HG02623 (cell line): ENCODE measurements at regions not wholly inside any gene's neighbourhood (a gene's known extent, or its start where the extent isn't known, plus 50 kb on each side); places are given as distances from the start of the nearest gene placed in this dataset.

ENCODE experiments used
- ATAC-seq: cut with Tn5 transposase; IDR thresholded peaks from one replicate; pipeline ENCODE4 v1.9.1; 2021; ENCODE audit warnings: moderate library complexity; ENCODE audit not compliant: unreplicated experiment

DNA sequence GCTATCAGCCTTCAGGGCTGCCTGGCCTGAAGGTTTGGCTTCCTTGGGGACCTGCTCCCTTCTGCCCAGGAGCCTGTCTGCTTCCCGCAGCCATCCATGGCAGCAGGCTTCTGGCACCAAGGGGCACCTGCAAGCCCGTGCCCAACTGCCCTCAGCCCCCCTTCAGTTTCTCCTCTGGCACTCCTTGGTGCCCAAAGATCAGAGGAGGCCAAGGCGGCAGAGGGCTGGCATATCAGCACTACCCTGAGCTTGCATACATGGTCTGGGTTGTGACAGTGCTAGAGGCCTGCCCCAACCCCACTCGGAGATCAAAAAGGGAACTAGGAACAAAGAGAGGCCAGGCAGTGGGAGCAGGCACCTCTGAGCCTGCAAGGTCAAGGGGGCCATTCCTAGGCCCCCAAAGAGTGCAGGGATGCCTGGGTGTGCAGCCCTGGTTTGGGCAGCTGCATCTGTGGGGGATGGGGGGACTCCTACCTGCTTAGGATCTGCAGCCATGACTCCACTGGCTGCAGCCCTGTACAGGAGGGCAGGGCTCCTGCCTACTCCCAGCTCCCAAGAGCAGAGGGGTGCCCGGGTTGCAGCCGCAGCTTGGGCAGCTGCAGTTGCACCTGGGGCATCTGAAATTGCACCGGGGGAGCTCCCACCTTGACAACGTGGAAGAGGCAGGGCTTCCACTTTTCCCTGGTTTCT, 76.2 kb upstream of the TP63 start:
- ATAC-seq, result no peak

DNA sequence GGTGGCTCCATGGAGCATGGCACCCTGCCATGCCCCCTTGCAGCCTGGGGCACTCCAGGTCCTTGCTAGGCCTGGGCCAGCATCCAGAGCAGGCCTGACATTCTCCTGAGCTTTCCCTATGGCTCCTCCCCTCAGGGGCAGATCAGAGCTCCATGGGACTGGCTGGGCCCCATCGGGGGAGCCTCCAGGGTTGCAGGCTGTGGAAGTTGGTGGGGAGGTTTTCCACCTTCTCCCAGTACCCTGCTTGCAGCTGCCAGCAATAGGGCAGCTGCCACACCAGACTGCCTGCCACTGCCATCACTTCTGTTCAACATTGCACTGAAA, 75.7 kb upstream of the TP63 start:
- no peak for ATAC-seq

DNA sequence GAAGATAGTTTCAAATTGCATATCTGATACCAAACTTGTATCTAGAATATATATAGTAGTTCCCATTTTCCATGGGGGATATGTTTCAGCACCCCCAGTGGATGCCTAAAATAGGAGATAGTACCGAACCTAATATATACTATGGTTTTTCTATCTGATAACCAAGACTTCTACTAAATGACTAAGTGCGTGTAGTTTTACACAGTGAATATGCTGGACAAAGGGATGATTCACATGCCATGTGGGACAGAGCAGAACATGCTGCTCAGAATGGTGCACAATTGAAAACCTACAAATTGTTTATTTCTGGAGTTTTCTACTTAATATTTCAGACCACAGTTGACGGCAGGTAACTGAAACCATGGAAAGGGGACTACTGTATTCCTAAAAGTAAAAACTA, 73.4 kb upstream of the TP63 start:
- no peak for ATAC-seq

DNA sequence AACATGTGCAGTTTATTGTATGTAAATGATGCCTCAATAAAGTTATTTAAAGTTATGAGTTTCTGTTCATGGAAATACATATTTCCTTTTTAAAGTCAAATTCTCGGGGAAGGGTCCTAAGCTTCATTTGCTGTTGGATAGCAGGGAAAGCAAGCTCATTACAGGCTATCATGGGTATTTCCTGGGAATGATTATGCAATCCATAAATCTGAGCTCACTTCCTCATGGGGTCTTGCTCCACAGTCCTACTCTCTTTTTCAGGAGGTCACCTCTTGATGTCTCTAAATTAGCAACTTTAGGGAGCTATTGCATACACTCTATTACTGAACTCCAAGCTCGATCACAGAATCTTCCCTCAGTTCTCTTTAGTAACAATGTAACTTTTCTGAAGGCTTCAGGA, 69.9 kb upstream of the TP63 start:
- ATAC-seq, result no peak

DNA sequence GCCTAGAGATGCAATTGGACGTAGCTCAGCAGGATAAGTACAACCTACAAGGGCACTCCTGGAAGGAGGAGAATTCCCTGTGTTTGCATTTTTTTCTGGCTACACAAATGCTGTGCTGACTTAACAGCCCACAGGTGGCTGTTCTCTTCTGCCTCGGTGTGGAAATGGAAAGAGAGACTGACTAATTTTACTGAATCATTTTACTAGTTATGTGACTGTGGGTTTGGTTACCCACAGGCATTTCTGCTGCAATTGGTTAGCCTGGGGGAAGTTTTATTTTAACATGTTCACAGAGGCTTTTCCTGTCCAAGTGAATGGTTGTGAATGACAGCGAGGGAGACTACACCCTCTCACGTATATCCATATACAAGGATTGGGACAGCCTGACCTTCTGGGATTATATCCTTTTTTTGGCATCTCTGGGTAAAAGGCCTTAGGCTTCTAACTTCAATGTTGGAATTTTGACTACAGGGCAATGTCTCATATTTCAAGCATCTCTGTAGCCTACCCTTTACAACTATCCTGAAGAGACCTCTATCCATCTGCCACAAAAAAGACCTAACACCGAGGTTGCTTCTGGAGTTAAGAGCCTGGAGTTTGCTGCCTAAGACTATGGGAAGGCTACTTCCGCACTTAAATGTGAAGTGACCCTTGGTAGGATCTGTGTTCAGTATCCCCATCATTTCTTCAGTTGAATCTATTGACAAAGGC, 67.2 kb upstream of the TP63 start:
- ATAC-seq, result peak; percentile 84

DNA sequence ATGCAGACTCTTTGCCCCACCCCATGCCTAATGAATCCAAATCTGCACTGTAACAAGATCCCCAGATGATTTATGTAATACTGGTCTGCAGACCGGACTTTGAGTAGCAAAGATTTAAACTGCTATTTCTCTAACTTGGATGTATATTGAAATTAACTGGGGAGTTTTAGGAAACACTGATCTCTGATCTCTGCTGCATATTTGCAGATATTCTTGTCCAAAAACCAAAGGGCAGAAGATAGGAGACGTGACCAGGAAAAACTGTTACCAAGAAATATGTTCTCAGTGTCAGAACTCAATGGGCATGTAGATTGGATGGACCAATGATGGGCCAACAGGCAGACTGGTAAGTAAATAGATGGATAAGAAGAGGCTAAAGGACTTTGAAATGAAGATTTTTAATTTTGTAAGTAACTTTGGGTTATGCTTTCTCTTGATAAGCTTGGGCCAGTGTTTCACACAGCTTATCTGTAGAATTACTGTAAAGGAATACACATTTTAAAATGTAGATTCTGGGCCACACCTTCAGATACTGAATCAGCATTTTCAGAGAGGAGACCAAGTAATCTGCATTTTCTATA, 64.5 kb upstream of the TP63 start:
- ATAC-seq, result no peak

DNA sequence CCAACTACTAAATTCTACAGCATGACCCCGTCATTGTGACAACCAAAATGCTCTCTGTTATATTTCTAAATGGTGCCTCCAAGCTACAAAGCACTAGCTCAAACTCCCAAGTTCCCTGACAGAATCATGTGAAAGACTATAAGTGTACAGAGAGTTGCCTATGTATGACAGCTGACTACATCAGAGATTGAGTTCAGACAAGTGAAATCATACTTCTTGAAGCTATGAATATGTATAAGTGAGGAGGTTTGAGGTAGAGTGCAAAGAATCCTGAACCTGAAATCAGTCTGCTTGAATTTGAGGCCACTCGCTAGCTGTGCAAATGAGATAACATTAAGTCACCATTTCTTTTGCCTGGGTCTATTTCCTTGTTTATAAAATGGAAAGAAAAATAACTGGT, 63.9 kb upstream of the TP63 start:
- ATAC-seq, result no peak

DNA sequence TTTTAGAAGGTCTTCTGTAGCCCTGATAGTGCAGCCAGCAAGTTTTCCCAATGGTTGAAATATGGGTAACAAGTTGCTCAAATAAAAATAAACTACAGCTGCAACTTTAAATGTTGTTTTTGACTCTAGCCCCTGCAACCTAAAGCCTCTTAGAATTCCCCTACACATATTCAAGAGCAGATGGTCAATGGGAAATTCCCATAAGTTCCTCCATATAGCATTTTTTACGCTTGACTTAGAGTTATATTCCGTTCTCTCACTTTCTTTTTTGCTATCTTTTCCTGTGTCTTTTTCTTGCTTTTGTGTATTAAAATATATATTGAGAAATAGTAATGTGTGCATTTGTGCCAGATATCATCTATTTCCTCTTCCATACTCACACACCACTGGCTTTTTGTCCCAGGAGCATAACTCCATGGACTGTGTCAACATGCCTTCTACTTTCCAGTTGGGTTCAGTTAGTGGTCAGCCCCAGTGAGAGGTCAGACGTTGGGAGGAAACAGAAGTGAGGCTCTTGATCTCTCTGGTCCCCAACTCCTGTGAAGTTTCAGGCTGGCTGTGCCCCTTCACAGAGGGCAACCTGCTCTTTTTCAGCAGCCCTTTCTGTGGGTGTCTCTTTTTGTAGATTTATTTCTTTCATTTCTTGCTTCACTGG, 63.3 kb upstream of the TP63 start:
- peak; percentile 23 for ATAC-seq

DNA sequence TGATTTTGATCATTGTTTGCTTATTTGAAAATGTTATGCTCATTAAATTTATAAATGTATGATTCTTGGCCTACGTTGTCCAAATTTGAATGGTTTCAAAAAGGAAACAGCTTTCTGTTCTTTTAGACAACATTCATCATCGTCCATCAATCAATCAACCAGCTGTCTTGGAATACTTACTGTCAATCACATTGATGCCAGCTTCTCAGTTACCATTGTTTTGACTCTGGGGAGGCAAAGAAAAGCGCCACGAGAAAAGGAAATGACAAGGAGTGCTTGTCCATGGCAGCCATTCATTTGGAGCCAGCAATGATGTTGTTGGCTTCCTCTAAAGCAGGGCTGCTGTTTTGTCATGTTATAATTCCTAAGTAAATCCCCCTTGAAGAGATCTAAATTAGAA, 62.2 kb upstream of the TP63 start:
- ATAC-seq, result no peak

DNA sequence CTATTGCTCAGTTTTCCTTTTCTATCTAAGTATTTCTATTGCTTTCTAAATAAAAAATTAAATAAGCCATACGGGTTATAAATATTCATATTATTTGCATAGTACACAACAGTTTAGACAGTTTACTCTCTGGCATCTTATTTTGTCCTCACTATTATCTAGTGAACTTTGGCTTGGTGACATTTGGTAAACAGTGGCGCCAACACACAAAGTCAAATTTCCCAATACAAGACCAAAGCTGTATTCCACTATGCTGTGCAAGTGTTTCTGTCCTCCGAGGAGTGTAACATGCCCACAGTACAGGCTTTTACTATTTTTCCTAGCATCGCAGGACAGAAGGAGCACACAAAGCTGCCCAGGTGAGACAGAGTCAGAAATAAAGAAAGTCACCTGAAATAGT, 61.7 kb upstream of the TP63 start:
- ATAC-seq, result no peak

DNA sequence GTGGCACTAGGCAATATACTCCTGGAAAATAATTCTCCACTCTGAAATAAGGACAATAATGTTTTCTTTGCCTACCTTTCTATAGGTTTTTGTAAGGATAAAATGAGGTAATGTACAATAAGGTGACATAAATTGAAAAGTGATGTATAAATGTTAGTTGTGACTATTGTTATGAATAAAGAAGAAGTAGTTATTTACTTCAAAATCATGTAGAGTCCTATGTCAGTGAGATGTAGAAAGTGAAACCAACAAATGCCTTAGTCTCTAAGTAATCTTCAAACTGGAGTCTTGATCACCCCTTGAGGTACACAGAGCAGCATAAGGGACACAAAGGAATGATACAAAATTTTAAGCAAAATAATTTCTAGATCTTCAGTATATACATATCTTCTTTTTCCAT, 60.3 kb upstream of the TP63 start:
- ATAC-seq, result peak; percentile 57

DNA sequence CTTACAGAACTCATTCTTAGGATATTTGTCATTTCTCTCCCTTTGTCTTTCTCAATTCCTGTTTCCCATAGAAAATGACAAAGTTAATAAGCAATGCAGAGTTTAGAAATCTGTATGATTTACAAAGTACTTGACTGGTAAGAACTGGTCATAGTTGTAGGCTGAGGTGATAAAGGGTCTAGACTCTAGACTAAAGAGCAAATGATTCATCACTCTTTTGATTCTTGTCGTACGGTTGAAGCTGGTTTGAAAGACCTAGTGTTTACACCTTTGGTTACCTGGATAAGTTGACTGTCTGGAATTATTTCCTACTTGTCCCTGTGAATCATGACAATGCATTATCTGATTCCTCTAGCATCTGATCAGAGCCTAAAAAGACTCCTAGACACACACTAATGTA, 58.9 kb upstream of the TP63 start:
- no peak for ATAC-seq

DNA sequence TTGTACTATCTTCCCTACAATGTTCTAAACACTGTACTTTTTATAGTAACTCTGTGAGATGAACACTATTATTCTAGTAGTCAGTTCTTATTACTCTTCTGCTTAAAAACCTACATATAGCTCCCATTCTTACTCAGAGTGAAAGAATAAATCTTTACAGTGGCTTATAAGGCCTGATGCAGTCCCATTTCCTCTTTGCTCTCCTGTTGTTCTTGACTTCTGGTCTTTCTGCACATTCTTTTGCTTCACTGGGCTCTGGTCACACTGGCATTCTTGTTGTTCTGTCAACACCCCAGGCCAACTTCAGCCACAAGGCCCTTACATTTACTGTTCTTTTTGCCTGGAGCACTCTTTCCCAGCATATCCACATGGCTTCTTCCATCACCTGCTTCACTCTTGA, 58.2 kb upstream of the TP63 start:
- ATAC-seq, result peak; percentile 49

DNA sequence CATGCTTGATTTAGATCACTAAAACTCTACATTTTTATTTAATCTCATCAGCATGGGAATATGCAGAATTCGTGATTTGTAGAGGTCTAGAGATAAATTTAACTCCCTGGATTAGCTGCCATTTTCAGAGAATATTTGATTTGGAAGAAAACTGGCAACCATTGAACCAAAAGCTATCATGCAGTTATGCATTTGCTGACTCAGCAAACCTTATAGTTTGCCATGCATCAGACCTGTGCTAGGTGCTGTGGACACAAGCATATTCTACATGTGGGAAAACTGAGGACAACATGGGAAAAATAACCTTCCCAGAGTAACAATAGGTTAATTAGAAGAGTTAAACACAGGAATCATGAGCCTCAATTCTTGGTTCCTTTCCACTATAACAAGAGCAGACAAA, 54.7 kb upstream of the TP63 start:
- ATAC-seq, result no peak

DNA sequence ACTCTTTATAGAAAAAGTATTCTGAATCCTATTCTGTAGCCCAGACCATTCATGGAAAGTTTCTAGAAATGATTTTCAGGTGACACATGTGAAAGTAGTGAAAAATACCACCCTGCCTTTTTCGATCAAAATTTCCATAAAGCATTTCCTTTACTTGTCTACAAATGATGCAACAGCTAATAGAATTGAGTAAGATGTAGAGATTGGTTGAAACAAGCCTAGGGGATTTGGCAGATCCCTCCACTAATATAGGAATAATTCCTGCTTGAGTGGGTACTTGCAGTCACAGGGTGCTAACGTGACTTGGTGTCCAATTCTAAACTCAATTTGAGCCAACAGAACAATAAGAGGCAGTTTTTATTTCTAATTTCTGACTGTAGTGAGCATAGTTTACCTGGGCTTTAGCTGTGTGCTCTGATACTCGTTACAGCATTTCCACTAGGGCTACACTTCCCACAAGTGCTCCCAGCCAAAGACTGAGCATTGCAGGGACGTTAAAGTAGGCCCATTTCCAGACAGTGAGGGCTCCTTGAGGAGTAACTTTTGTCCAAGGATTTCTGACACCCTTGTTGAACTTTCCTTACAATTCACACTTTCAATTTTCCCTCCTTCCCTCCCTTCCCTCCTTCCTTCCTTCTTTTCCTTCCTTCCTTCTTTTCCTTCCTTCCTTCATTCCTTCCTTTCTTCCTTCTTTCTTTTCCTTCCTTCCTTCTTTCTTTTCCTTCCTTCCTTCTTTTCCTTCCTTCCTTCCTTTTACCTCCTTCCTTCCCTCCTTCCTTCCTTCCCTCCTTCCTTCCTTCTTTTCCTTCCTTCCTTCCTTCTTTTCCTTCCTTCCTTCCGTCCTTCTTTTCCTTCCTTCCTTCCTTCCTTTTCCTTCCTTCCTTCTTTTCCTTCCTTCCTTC, 53.9 kb upstream of the TP63 start:
- no peak for ATAC-seq

DNA sequence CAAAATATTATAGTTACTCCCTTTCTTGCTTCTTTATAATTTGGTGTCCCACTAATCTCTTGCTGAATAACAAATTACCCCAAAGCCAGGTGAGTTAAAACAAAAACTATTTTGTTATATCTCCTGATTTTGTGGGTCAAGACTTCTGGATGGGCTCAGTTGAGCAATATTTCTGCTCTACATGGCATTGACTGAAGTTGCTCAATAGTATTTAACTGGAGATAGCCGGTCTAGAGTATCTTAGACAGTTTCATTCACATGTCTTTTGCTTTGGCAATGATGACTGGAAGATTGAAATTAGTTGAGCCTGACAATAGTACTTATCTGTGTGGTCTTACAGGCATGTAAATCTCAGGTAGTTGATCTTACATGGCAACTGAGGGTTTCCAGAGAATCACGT, 51.0 kb upstream of the TP63 start:
- ATAC-seq, result no peak
